Right atrium auricular region (tissue), 2 donors: ENCODE measurements at regions not wholly inside any gene's neighbourhood (a gene's known extent, or its start where the extent isn't known, plus 50 kb on each side); places are given as distances from the start of the nearest gene placed in this dataset.

Experiments used
- DNase-seq: peaks from one replicate; pipeline ENCODE4 v3.0.0-alpha.2; 2019; ENCODE audit warnings: low spot score
- H3K27ac ChIP-seq, 2 donors: fragments of 200-600 bp; sonication (generic); 1 replicate in 1 of 2; 2 replicates in 1 of 2; pipeline ENCODE4 v1.5.1; 2016 to 2019
- H3K27me3 ChIP-seq, 2 donors: fragments of 200-600 bp; sonication (generic); one replicate each; pipeline versions ENCODE4 v1.5.1 to v1.6.0; 2017 to 2019
- H3K36me3 ChIP-seq: fragments of 200-600 bp; sonication (generic); one replicate; pipeline ENCODE4 v1.5.1; 2016
- H3K4me1 ChIP-seq, 2 donors: fragments of 200-600 bp; sonication (generic); one replicate each; pipeline versions ENCODE4 v1.5.1 to v1.6.0; 2017 to 2019
- H3K4me3 ChIP-seq, 2 donors: fragments of 200-600 bp; sonication (generic); 1 replicate in 1 of 2; 2 replicates in 1 of 2; pipeline ENCODE4 v1.5.1; 2017 to 2019; ENCODE audit warnings: mild to moderate bottlenecking in 1 of 2, moderate library complexity in 1 of 2
- H3K9me3 ChIP-seq, 2 donors: fragments of 200-600 bp; sonication (generic); one replicate each; pipeline ENCODE4 v1.5.1; 2019
- TF ChIP-seq, protein P1 (sequence below), 2 donors: fragments of 200-600 bp; sonication (generic); IDR thresholded peaks; one replicate each; pipeline ENCODE4 v1.5.1; 2019; ENCODE audit warnings: antibody characterized with exemption in 2 of 2

DNA sequence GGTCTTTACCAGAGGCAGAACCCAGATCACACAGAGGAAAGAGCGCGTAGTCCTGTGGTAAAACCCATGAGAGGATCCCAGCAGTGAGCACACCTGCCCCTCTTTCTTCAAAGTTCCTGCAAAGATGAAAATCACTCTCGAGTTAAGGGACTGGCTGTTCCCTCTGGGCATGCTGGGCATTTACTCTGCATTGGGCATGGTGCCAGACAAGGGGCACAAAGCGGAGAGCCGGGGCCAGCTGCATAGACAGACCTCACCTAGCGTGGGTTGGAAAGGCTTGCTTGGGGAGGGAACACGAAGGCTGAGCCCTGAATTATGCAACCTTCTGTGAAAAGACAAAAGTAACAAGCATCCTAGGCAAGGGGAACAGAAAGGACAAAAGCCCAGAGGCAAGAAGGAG lies 120.0 kb upstream of the TCERG1L start:
- TF ChIP-seq, protein P1, sequence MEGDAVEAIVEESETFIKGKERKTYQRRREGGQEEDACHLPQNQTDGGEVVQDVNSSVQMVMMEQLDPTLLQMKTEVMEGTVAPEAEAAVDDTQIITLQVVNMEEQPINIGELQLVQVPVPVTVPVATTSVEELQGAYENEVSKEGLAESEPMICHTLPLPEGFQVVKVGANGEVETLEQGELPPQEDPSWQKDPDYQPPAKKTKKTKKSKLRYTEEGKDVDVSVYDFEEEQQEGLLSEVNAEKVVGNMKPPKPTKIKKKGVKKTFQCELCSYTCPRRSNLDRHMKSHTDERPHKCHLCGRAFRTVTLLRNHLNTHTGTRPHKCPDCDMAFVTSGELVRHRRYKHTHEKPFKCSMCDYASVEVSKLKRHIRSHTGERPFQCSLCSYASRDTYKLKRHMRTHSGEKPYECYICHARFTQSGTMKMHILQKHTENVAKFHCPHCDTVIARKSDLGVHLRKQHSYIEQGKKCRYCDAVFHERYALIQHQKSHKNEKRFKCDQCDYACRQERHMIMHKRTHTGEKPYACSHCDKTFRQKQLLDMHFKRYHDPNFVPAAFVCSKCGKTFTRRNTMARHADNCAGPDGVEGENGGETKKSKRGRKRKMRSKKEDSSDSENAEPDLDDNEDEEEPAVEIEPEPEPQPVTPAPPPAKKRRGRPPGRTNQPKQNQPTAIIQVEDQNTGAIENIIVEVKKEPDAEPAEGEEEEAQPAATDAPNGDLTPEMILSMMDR (IDR thresholded peaks at IDR 0.05): no peak
- no peaks in the 10 kb centered on the region for H3K27me3 ChIP-seq

DNA sequence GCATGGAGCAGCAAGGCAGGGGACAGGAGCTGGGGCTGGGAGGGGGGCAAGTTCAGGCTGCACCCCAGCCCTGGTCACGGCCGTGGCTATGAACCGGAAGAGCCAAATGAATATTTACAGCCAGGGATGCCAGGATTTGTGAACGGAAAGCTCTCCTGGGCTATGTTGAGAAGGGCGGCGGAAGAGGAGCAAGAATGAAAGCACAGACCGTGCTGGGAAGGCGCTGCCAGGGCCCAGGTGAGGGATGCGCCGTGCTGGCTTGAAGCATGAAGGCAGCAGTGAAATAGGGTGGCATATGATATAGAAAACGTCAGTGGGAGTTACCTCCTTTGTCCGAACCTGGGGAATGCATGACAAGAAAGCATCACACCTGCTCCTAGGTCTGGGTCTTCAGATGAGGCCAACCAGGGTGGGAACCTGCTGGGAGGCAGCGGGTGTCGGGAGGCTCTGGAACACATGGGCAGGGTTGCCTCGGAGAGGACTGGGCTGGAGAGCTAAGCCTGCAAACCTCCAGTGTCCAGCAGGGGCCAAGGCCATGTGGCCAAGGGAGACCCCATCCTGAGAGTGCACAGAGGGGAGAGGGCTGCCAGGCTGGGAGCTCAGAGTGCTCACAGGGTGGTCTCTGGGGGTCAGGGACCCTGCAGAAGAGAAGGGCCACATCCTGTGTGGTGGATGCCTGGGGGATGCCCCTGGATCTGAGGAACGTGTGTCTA lies 120.6 kb upstream of the TCERG1L start:
- Histone ChIP-seq H3K9me3 (no peaks in the 10 kb centered on the region), H3K4me1 (no peaks in the 10 kb centered on the region), H3K36me3 (no peaks in the 10 kb centered on the region), H3K27me3 (no peaks in the 10 kb centered on the region), H3K27ac (no peak overlapping the region), H3K4me3 (no peak overlapping the region)
- TF ChIP-seq, protein P1 (IDR thresholded peaks at IDR 0.05): no peak
- no peak for DNase-seq

More for the DNA sequence above, 120.0 kb upstream of the TCERG1L start:
- H3K4me1 ChIP-seq: no peaks in the 10 kb centered on the region
- H3K27ac ChIP-seq: no peak overlapping the region
- H3K9me3 ChIP-seq: no peaks in the 10 kb centered on the region
- no peak overlapping the region for H3K4me3 ChIP-seq
- DNase-seq: no peak
- no peaks in the 10 kb centered on the region for H3K36me3 ChIP-seq

DNA sequence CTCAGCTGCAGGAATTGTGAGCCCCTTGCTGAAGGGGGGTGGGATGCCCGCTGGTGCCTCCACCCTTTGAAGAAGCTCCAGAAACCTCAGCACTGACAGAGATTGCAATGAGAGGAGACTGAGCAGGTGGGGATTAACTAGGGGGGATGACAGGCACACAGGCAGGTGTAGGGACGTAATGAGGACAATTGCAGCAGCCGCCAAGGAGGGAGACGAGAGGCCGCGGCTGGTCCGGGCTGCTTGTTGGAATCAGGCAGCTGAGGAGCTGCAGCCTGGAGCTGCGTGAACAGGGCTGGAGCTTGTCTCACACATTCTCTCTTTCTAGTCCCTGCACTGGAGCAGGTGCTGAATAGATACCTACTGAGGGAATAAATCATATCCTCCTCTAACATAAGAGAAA lies 122.0 kb upstream of the TCERG1L start:
- Histone ChIP-seq H3K9me3 (no peaks in the 10 kb centered on the region), H3K4me1 (no peaks in the 10 kb centered on the region), H3K27ac (no peak overlapping the region), H3K4me3 (no peak overlapping the region), H3K36me3 (no peaks in the 10 kb centered on the region), H3K27me3 (no peaks in the 10 kb centered on the region)
- TF ChIP-seq, protein P1 (IDR thresholded peaks at IDR 0.05): no peak
- DNase-seq: no peak

DNA sequence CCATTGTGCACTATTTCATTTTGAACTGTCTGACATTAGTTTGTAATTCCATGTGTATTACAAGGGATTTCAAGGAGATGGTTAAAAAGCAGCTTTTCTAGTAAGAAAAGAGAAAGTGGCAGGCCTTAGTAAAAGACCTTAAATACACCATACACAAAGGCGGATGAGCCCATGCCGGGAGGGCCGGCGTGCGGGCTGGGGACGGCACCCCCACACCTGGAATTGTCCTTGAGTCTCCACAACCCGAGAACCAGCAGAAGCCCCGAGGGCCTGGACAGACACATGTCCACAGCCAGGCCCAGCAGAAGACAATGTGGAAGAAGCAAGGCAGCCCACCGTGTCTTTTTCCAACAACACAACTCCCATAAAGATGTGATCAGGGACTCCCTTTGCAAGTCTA lies 123.7 kb upstream of the TCERG1L start:
- DNase-seq: no peak
- Histone ChIP-seq H3K4me1 (no peaks in the 10 kb centered on the region), H3K9me3 (no peaks in the 10 kb centered on the region)

DNA sequence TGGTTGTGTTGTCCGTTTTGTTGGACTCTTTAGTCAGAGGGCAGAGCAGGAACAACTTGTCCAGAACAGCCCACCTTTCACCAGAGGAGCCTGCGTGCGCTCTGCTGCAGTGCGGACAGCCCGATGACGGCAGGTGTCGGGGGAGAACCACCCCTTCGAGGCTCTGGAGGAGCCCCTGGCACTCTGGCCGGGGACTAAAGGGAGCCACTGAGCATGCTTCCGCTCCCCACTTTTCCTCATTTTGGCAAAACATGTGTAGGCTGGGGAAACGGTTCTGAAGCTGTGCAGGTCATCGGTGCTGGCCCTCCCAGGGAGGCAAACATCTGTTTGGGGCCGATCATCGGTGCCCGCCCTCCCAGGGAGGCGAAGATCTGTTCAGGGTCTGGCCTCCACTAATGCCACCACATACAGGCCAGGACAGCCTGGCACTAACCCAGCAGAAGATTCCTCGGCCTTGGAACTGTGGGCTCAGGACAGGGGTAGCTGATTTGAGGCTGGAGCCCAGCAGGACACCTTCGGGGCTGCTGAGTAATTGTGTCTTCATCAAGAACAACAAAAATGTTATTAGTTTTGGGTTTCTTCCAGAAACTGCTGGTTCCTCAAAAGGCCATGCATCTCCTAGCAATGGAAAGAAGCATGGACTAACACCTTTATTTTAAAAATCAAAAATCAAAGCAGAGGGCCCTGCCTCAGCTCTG lies 124.4 kb upstream of the TCERG1L start:
- no peaks in the 10 kb centered on the region for H3K27me3 ChIP-seq

More for the DNA sequence above, 123.7 kb upstream of the TCERG1L start:
- TF ChIP-seq, protein P1 (IDR thresholded peaks at IDR 0.05): no peak
- Histone ChIP-seq H3K4me3 (no peak overlapping the region), H3K36me3 (no peaks in the 10 kb centered on the region), H3K27me3 (no peaks in the 10 kb centered on the region), H3K27ac (no peak overlapping the region)

More for the DNA sequence above, 124.4 kb upstream of the TCERG1L start:
- Histone ChIP-seq H3K4me1 (no peaks in the 10 kb centered on the region), H3K27ac (no peak overlapping the region), H3K36me3 (no peaks in the 10 kb centered on the region), H3K9me3 (no peaks in the 10 kb centered on the region), H3K4me3 (no peak overlapping the region)
- no peak for DNase-seq
- TF ChIP-seq, protein P1 (IDR thresholded peaks at IDR 0.05): no peak
